ENCODE measurements at regions not wholly inside any gene's neighbourhood (a gene's known extent, or its start where the extent isn't known, plus 50 kb on each side); places are given as distances from the start of the nearest gene placed in this dataset.

DNA sequence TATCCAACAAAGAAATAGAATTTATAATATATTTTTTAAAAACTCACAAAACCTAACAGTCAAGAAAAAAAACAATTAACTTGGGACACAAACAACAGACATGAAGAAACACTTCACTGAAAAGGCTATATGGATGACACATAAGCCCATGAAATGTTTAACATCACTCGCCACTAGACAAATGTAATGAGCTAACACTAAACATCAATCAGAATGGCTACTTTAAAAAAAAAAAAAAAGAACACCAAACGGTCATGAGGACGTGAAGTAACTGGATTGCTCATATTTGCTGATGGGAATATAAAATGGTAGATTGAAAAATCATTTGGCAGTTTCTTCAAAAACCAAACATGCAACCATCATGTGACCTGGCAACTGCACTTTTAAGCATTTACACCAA is 97.3 kb upstream of the RGPD4 start:
- TF ChIP-seq, protein P1, sequence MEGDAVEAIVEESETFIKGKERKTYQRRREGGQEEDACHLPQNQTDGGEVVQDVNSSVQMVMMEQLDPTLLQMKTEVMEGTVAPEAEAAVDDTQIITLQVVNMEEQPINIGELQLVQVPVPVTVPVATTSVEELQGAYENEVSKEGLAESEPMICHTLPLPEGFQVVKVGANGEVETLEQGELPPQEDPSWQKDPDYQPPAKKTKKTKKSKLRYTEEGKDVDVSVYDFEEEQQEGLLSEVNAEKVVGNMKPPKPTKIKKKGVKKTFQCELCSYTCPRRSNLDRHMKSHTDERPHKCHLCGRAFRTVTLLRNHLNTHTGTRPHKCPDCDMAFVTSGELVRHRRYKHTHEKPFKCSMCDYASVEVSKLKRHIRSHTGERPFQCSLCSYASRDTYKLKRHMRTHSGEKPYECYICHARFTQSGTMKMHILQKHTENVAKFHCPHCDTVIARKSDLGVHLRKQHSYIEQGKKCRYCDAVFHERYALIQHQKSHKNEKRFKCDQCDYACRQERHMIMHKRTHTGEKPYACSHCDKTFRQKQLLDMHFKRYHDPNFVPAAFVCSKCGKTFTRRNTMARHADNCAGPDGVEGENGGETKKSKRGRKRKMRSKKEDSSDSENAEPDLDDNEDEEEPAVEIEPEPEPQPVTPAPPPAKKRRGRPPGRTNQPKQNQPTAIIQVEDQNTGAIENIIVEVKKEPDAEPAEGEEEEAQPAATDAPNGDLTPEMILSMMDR (IDR thresholded peaks at IDR 0.05), result no peak
- no peak for TF ChIP-seq POLR2A (IDR thresholded peaks at IDR 0.05)

All from uterus (tissue), 2 donors.